ENCODE measurements at regions not wholly inside any gene's neighbourhood (a gene's known extent, or its start where the extent isn't known, plus 50 kb on each side); places are given as distances from the start of the nearest gene placed in this dataset.

GRCh38 chr7:85866540-85866939, 679.7 kb upstream of the SEMA3D start:
- TF ChIP-seq RAD21 (IDR thresholded peaks at IDR 0.05 in 1 of 2, conservative IDR thresholded peaks at IDR 0.05 in 1 of 2; ENCODE audit: low read depth in 2 of 2, low read length in 2 of 2): no peak
- TF ChIP-seq HDAC6 (IDR thresholded peaks at IDR 0.05; ENCODE audit: low read depth, low read length): no peak
- no peak for TF ChIP-seq TEAD4 (IDR thresholded peaks at IDR 0.05; ENCODE audit: low read depth, low read length)
- no peak for TF ChIP-seq POLR2A (IDR thresholded peaks at IDR 0.05; ENCODE audit: control extremely low read depth in 1 of 2, low read depth in 2 of 2, low read length in 2 of 2)
- TF ChIP-seq, protein P1, sequence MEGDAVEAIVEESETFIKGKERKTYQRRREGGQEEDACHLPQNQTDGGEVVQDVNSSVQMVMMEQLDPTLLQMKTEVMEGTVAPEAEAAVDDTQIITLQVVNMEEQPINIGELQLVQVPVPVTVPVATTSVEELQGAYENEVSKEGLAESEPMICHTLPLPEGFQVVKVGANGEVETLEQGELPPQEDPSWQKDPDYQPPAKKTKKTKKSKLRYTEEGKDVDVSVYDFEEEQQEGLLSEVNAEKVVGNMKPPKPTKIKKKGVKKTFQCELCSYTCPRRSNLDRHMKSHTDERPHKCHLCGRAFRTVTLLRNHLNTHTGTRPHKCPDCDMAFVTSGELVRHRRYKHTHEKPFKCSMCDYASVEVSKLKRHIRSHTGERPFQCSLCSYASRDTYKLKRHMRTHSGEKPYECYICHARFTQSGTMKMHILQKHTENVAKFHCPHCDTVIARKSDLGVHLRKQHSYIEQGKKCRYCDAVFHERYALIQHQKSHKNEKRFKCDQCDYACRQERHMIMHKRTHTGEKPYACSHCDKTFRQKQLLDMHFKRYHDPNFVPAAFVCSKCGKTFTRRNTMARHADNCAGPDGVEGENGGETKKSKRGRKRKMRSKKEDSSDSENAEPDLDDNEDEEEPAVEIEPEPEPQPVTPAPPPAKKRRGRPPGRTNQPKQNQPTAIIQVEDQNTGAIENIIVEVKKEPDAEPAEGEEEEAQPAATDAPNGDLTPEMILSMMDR (IDR thresholded peaks at IDR 0.05; ENCODE audit: control extremely low read depth in 1 of 3, insufficient read depth in 1 of 3, low read depth in 1 of 3, low read length in 3 of 3): no peak

Data from H1 (cell line).